HG03066 (cell line): ENCODE measurements at regions not wholly inside any gene's neighbourhood (a gene's known extent, or its start where the extent isn't known, plus 50 kb on each side); places are given as distances from the start of the nearest gene placed in this dataset.
"Not testable (repeated sequence)": the region's sequence is repeated elsewhere in the genome, so short reads cannot be mapped to it uniquely, and the experiment has no call there.

Experiments used
- ATAC-seq: cut with Tn5 transposase; IDR thresholded peaks from one replicate; pipeline ENCODE4 v1.9.1; 2021; ENCODE audit warnings: low read depth; ENCODE audit not compliant: unreplicated experiment

- no peak for ATAC-seq
These were observed 55.3 kb upstream of the NOL4 start for GRCh38 chr18:34280000-34280399.

GRCh38 chr18:34280653-34281052 is 55.9 kb upstream of the NOL4 start:
- ATAC-seq: no peak

- ATAC-seq: no peak
These were observed 56.6 kb upstream of the NOL4 start for GRCh38 chr18:34281290-34281689.

GRCh38 chr18:34281722-34282121 is 57.0 kb upstream of the NOL4 start:
- ATAC-seq: no peak

GRCh38 chr18:34283506-34283905 is 58.8 kb upstream of the NOL4 start:
- ATAC-seq: no peak

GRCh38 chr18:34287825-34288224 is 63.1 kb upstream of the NOL4 start:
- no peak for ATAC-seq

- no peak for ATAC-seq
These were observed 67.9 kb upstream of the NOL4 start for GRCh38 chr18:34292594-34292993.

- no peak for ATAC-seq
These were observed 72.6 kb upstream of the NOL4 start for GRCh38 chr18:34297287-34297686.

- ATAC-seq: no peak
These were observed 75.1 kb upstream of the NOL4 start for GRCh38 chr18:34299828-34300227.

- no peak for ATAC-seq
These were observed 86.8 kb upstream of the NOL4 start for GRCh38 chr18:34311468-34311867.

GRCh38 chr18:34314847-34315246 is 90.1 kb upstream of the NOL4 start:
- no peak for ATAC-seq

GRCh38 chr18:34315591-34316352 is 91.1 kb upstream of the NOL4 start:
- ATAC-seq: no peak

GRCh38 chr18:34320267-34320666 is 95.6 kb upstream of the NOL4 start:
- ATAC-seq: no peak

GRCh38 chr18:34321066-34321465 is 96.4 kb upstream of the NOL4 start:
- ATAC-seq: peak; percentile 59

- peak; percentile 47 for ATAC-seq
These were observed 97.9 kb upstream of the NOL4 start for GRCh38 chr18:34322365-34323289.

GRCh38 chr18:34329840-34330239 is 105.1 kb upstream of the NOL4 start:
- no peak for ATAC-seq

GRCh38 chr18:34330308-34330707 is 105.6 kb upstream of the NOL4 start:
- ATAC-seq: no peak

GRCh38 chr18:34330907-34331306 is 106.2 kb upstream of the NOL4 start:
- not testable (repeated sequence) for ATAC-seq

GRCh38 chr18:34331343-34331742 is 106.6 kb upstream of the NOL4 start:
- not testable (repeated sequence) for ATAC-seq

GRCh38 chr18:34339155-34339554 is 114.4 kb upstream of the NOL4 start:
- ATAC-seq: no peak

GRCh38 chr18:34342960-34343359 is 118.2 kb upstream of the NOL4 start:
- no peak for ATAC-seq

GRCh38 chr18:34345738-34346137 is 121.0 kb upstream of the NOL4 start:
- no peak for ATAC-seq
